C4-2B (cell line): ENCODE measurements at regions not wholly inside any gene's neighbourhood (a gene's known extent, or its start where the extent isn't known, plus 50 kb on each side); places are given as distances from the start of the nearest gene placed in this dataset.

Experiments used
- H3K27ac ChIP-seq: fragments of 450-650 bp; 2 replicates; pipeline ENCODE4 v1.5.1; 2017
- CTCF ChIP-seq: fragments of 450-650 bp; conservative IDR thresholded peaks from 2 replicates; pipeline ENCODE4 v1.5.1; 2017; ENCODE audit warnings: mild to moderate bottlenecking
- ZFX ChIP-seq: fragments of 450-650 bp; IDR thresholded peaks from 2 replicates; pipeline ENCODE4 v1.6.1; 2017

GRCh38 chr14:76955575-76956315 is 72.8 kb downstream of the IRF2BPL start:
- no peak overlapping the region for H3K27ac ChIP-seq
- no peak for TF ChIP-seq CTCF
- TF ChIP-seq ZFX = no peak

GRCh38 chr14:76954394-76955190 is 73.9 kb downstream of the IRF2BPL start:
- H3K27ac ChIP-seq = no peak overlapping the region
- TF ChIP-seq ZFX (no peak), CTCF (no peak)

GRCh38 chr14:76953311-76953945 is 75.1 kb downstream of the IRF2BPL start:
- no peak for TF ChIP-seq ZFX
- no peak for TF ChIP-seq CTCF
- peak overlapping the region; percentile 21; the same call in 1 of the 2 replicates for H3K27ac ChIP-seq

- H3K27ac ChIP-seq = no peak overlapping the region; the same call in 1 of the 2 replicates
- TF ChIP-seq CTCF = no peak
- TF ChIP-seq ZFX = no peak
Measured at GRCh38 chr14:76951166-76951565, 77.3 kb downstream of the IRF2BPL start.

GRCh38 chr14:76950055-76951020 is 78.2 kb downstream of the IRF2BPL start:
- peak overlapping the region; percentile 2; the same call in 1 of the 2 replicates for H3K27ac ChIP-seq

GRCh38 chr14:76948976-76949375 is 79.5 kb downstream of the IRF2BPL start:
- H3K27ac ChIP-seq = no peak overlapping the region
- TF ChIP-seq CTCF = no peak
- TF ChIP-seq ZFX = no peak

More at GRCh38 chr14:76950055-76951020, 78.2 kb downstream of the IRF2BPL start:
- no peak for TF ChIP-seq CTCF
- TF ChIP-seq ZFX = no peak
